HG03342 (cell line): ENCODE measurements at regions not wholly inside any gene's neighbourhood (a gene's known extent, or its start where the extent isn't known, plus 50 kb on each side); places are given as distances from the start of the nearest gene placed in this dataset.

Source experiments
- ATAC-seq: cut with Tn5 transposase; IDR thresholded peaks from one replicate; pipeline ENCODE4 v1.9.1; 2021; ENCODE audit warnings: mild to moderate bottlenecking, moderate library complexity; ENCODE audit not compliant: unreplicated experiment

GRCh38 chrX:9339603-9340491 lies 125.0 kb upstream of the TBL1X start:
- ATAC-seq: no peak

- peak; percentile 37 for ATAC-seq
These were observed 124.1 kb upstream of the TBL1X start for GRCh38 chrX:9340598-9341290.

- ATAC-seq: peak; percentile 86
These were observed 123.3 kb upstream of the TBL1X start for GRCh38 chrX:9341291-9342201.

GRCh38 chrX:9342561-9343051 lies 122.3 kb upstream of the TBL1X start:
- ATAC-seq: no peak

GRCh38 chrX:9343971-9344370 lies 120.9 kb upstream of the TBL1X start:
- ATAC-seq: no peak

GRCh38 chrX:9345957-9346356 lies 118.9 kb upstream of the TBL1X start:
- no peak for ATAC-seq

GRCh38 chrX:9349572-9350494 lies 115.0 kb upstream of the TBL1X start:
- no peak for ATAC-seq

GRCh38 chrX:9351126-9351525 lies 113.7 kb upstream of the TBL1X start:
- no peak for ATAC-seq

GRCh38 chrX:9352243-9352642 lies 112.6 kb upstream of the TBL1X start:
- ATAC-seq: peak; percentile 68

- ATAC-seq: peak; percentile 77
These were observed 112.0 kb upstream of the TBL1X start for GRCh38 chrX:9352694-9353411.

GRCh38 chrX:9354918-9355317 lies 109.9 kb upstream of the TBL1X start:
- ATAC-seq: no peak

- no peak for ATAC-seq
These were observed 109.1 kb upstream of the TBL1X start for GRCh38 chrX:9355739-9356138.

GRCh38 chrX:9356846-9357245 lies 108.0 kb upstream of the TBL1X start:
- ATAC-seq: no peak

GRCh38 chrX:9357518-9358114 lies 107.2 kb upstream of the TBL1X start:
- no peak for ATAC-seq

GRCh38 chrX:9362363-9362928 lies 102.4 kb upstream of the TBL1X start:
- no peak for ATAC-seq

GRCh38 chrX:9367421-9367820 lies 97.4 kb upstream of the TBL1X start:
- ATAC-seq: no peak

GRCh38 chrX:9368262-9368661 lies 96.6 kb upstream of the TBL1X start:
- no peak for ATAC-seq

- no peak for ATAC-seq
These were observed 95.0 kb upstream of the TBL1X start for GRCh38 chrX:9369802-9370291.
